Brain microvascular endothelial cell (primary cell): ENCODE measurements at regions not wholly inside any gene's neighbourhood (a gene's known extent, or its start where the extent isn't known, plus 50 kb on each side); places are given as distances from the start of the nearest gene placed in this dataset.

Experiments
- DNase-seq: peaks from one replicate; pipeline ENCODE4 v3.0.0-alpha.2; 2020
- H3K27ac ChIP-seq: fragments of 250-450 bp; sonication (Bioruptor Pico); 2 replicates; pipeline ENCODE4 v1.5.1; 2020; ENCODE audit warnings: mild to moderate bottlenecking, moderate library complexity
- H3K27me3 ChIP-seq: fragments of 250-450 bp; sonication (Bioruptor Pico); replicated peaks from 2 replicates; pipeline ENCODE4 v1.5.1; 2020; ENCODE audit warnings: mild to moderate bottlenecking
- H3K36me3 ChIP-seq: fragments of 250-450 bp; sonication (Bioruptor Pico); replicated peaks from 2 replicates; pipeline ENCODE4 v1.5.1; 2020; ENCODE audit warnings: mild to moderate bottlenecking
- H3K4me3 ChIP-seq: 2 replicates; pipeline ENCODE4 v1.5.1; 2011; ENCODE audit warnings: low read depth, mild to moderate bottlenecking, control low read depth, low read length, moderate library complexity
- in situ Hi-C: cut with HindIII; loops from 2 replicates; pipeline ENCODE4 v1.10.0; 2017; ENCODE audit warnings: low sequenced_read_pairs, low pct_ligation_motif_present
- TF ChIP-seq, protein P1 (sequence below): IDR thresholded peaks from 2 replicates; pipeline ENCODE4 v1.5.1; 2011; ENCODE audit warnings: low read depth, mild to moderate bottlenecking, moderate library complexity, low read length, control low read depth, inconsistent platforms; ENCODE audit errors: missing control alignments

DNA sequence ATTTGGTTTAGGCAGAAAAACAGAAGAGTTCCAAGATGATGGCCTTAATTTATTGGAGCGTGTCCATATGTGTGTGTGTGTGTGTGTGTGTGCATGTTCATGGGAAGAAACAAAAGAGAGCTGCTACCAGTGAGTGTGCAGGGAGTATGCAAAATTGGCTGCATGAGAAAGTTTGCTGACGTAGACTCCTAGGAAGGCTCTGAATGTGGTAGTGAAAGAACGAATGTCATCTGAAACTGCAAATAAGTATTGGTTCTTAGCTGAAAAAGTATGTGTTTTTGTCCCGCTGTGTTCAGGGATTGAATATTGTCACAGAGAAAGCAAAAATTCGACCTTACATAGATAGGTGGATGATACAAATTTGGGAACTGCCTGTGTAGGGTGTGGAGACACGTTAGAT is 542.6 kb upstream of the COX7C start:
- Histone ChIP-seq H3K36me3 (no peaks in the 10 kb centered on the region), H3K27ac (no peak overlapping the region), H3K27me3 (no peaks in the 10 kb centered on the region), H3K4me3 (no peak overlapping the region)
- DNase-seq, result no peak
- TF ChIP-seq, protein P1, sequence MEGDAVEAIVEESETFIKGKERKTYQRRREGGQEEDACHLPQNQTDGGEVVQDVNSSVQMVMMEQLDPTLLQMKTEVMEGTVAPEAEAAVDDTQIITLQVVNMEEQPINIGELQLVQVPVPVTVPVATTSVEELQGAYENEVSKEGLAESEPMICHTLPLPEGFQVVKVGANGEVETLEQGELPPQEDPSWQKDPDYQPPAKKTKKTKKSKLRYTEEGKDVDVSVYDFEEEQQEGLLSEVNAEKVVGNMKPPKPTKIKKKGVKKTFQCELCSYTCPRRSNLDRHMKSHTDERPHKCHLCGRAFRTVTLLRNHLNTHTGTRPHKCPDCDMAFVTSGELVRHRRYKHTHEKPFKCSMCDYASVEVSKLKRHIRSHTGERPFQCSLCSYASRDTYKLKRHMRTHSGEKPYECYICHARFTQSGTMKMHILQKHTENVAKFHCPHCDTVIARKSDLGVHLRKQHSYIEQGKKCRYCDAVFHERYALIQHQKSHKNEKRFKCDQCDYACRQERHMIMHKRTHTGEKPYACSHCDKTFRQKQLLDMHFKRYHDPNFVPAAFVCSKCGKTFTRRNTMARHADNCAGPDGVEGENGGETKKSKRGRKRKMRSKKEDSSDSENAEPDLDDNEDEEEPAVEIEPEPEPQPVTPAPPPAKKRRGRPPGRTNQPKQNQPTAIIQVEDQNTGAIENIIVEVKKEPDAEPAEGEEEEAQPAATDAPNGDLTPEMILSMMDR, result no peak
- in situ Hi-C loops, result no loop called here

DNA sequence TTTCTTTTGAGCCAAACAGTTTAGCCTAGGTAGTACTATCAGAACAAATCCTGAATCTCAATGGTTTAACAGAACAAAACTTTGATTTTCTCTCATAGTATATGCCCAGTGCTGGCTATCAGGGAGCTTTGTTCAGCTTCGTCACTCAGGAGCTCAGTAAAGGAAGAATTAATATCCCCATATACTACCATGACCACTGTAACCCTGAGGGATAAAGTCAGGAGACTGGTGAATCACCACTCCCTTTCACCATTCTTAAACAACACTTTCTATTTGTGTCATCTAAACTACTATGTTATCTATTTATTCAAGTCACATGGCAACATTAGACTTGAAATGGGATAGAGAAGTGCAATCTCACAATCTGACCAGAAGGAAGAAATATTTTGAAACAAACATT is 522.6 kb upstream of the COX7C start:
- no peaks in the 10 kb centered on the region for H3K36me3 ChIP-seq
- in situ Hi-C loops, result no loop called here
- TF ChIP-seq, protein P1, result no peak

DNA sequence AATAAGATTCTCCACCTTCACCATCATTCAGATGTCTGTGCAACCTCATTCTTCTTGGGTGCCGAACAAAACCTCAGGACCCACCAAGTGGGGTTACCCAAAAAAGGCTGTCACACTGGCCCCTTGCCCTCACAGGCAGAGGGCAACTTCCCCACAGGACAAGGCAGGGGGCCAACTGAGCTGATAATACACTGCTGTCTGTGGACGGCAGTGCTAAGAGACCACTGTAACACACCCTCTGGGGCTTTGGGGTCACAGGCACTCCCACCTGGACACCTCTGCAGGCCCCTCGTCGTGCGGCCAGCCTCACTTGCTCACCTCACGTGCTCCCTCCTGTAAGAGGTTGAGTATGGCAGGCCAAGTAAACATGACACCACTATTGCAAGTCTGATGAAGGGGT is 515.8 kb upstream of the COX7C start:
- H3K4me3 ChIP-seq, result no peak overlapping the region
- TF ChIP-seq, protein P1, result no peak
- no peak for DNase-seq
- in situ Hi-C loops, result no loop called here
- H3K27ac ChIP-seq, result no peak overlapping the region
- H3K27me3 ChIP-seq, result no peaks in the 10 kb centered on the region
- H3K36me3 ChIP-seq, result no peaks in the 10 kb centered on the region

More for the DNA sequence above, 522.6 kb upstream of the COX7C start:
- Histone ChIP-seq H3K27me3 (no peaks in the 10 kb centered on the region), H3K4me3 (no peak overlapping the region), H3K27ac (no peak overlapping the region)
- DNase-seq, result no peak

DNA sequence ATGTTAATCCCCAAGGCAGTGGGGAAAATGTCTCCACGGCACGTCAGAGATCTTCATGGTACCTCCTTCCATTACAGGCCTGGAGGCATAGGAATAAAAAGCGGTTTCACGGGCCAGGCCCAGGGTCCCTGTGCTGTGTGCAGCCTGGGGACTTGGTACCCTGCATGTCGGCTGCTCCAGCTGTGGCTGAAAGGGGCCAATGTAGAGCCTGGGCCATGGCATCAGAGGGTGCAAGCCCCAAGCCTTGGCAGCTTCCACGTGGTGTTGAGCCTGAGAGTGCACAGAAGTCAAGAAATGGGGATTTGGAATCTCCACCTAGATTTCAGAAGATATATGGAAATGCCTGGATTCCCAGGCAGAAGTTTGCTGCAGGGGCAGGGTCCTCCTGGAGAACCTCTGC is 508.9 kb upstream of the COX7C start:
- H3K36me3 ChIP-seq, result no peaks in the 10 kb centered on the region
- H3K27me3 ChIP-seq, result no peaks in the 10 kb centered on the region
- H3K27ac ChIP-seq, result no peak overlapping the region
- DNase-seq, result no peak
- H3K4me3 ChIP-seq, result no peak overlapping the region
- TF ChIP-seq, protein P1, result no peak
- in situ Hi-C loops, result no loop called here

DNA sequence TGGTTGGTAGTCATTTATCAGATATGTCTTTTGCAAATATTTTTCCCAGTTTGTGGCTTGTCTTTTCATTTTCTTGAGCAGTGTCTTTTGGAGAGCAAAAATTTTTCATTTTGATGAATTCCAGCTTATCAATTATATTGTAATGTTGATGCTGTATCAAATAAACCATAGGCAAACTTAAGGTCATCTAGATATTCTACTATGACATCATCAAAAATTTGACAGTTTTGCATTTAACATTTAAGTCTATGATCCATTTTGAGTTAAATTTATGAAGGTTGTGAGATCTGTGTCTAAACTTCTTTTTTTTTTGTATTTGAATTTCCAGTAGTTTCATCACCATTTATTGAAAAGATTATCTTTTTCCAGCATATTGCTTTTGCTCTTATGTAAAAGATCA is 505.5 kb upstream of the COX7C start:
- in situ Hi-C loops, result no loop called here

DNA sequence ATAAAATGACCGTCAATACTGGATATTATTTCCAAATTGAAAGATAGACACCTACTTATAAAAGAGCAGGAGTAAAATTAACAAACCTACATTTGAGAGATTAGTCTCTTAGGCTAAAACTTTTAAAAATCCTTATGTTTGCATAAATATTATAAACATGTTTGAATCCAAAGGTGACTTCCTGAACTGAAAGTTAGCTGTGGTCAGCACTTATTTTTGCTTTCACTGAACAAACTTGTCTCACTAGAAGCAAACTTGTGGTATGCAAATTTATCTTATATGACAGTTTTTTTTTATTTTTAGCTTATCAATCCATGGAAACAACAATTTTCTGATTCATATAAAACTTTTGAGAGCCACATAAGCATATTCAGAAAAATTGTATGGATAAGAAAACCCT is 502.6 kb upstream of the COX7C start:
- Histone ChIP-seq H3K4me3 (no peak overlapping the region), H3K27me3 (no peaks in the 10 kb centered on the region), H3K27ac (no peak overlapping the region), H3K36me3 (no peaks in the 10 kb centered on the region)
- TF ChIP-seq, protein P1, result no peak
- DNase-seq, result no peak
- in situ Hi-C loops, result no loop called here

More for the DNA sequence above, 505.5 kb upstream of the COX7C start:
- TF ChIP-seq, protein P1, result no peak
- Histone ChIP-seq H3K4me3 (no peak overlapping the region), H3K27me3 (no peaks in the 10 kb centered on the region), H3K27ac (no peak overlapping the region), H3K36me3 (no peaks in the 10 kb centered on the region)
- no peak for DNase-seq
